ENCODE measurements at regions not wholly inside any gene's neighbourhood (a gene's known extent, or its start where the extent isn't known, plus 50 kb on each side); places are given as distances from the start of the nearest gene placed in this dataset.

GRCh38 chr18:73861771-73862170, 285.9 kb downstream of the FBXO15 start:
- DNase-seq (ENCODE audit: low read depth in 3 of 3, low spot score in 1 of 3): no peak

- no peak for DNase-seq (ENCODE audit: low read depth in 3 of 3, low spot score in 1 of 3)
Observed at GRCh38 chr18:73859837-73860397, 287.7 kb downstream of the FBXO15 start.

GRCh38 chr18:73852789-73853549, 294.7 kb downstream of the FBXO15 start:
- DNase-seq (ENCODE audit: low read depth in 3 of 3, low spot score in 1 of 3): no peak

GRCh38 chr18:73850782-73851181, 296.9 kb downstream of the FBXO15 start:
- no peak for DNase-seq (ENCODE audit: low read depth in 3 of 3, low spot score in 1 of 3)

GRCh38 chr18:73848656-73849055, 299.0 kb downstream of the FBXO15 start:
- no peak for DNase-seq (ENCODE audit: low read depth in 3 of 3, low spot score in 1 of 3)

- DNase-seq (ENCODE audit: low read depth in 3 of 3, low spot score in 1 of 3): no peak
Observed at GRCh38 chr18:73843455-73843854, 304.2 kb downstream of the FBXO15 start.

- peak in 1 of 3 donors; percentile 10 for DNase-seq (ENCODE audit: low read depth in 3 of 3, low spot score in 1 of 3)
Observed at GRCh38 chr18:73842795-73843394, 304.7 kb downstream of the FBXO15 start.

GRCh38 chr18:73841661-73842060, 306.0 kb downstream of the FBXO15 start:
- DNase-seq (ENCODE audit: low read depth in 3 of 3, low spot score in 1 of 3): no peak

- DNase-seq (ENCODE audit: low read depth in 3 of 3, low spot score in 1 of 3): no peak
Observed at GRCh38 chr18:73840319-73840945, 307.2 kb downstream of the FBXO15 start.

- DNase-seq (ENCODE audit: low read depth in 3 of 3, low spot score in 1 of 3): no peak
Observed at GRCh38 chr18:73839441-73839840, 308.2 kb downstream of the FBXO15 start.

- no peak for DNase-seq (ENCODE audit: low read depth in 3 of 3, low spot score in 1 of 3)
Observed at GRCh38 chr18:73838107-73838506, 309.5 kb downstream of the FBXO15 start.

GRCh38 chr18:73835656-73836364, 311.8 kb downstream of the FBXO15 start:
- no peak for DNase-seq (ENCODE audit: low read depth in 3 of 3, low spot score in 1 of 3)

GRCh38 chr18:73835039-73835438, 312.6 kb downstream of the FBXO15 start:
- no peak for DNase-seq (ENCODE audit: low read depth in 3 of 3, low spot score in 1 of 3)

- DNase-seq (ENCODE audit: low read depth in 3 of 3, low spot score in 1 of 3): no peak
Observed at GRCh38 chr18:73831688-73832087, 315.9 kb downstream of the FBXO15 start.

- no peak for DNase-seq (ENCODE audit: low read depth in 3 of 3, low spot score in 1 of 3)
Observed at GRCh38 chr18:73829146-73829545, 318.5 kb downstream of the FBXO15 start.

- DNase-seq (ENCODE audit: low read depth in 3 of 3, low spot score in 1 of 3): no peak
Observed at GRCh38 chr18:73827801-73828200, 319.8 kb downstream of the FBXO15 start.

- no peak for DNase-seq (ENCODE audit: low read depth in 3 of 3, low spot score in 1 of 3)
Observed at GRCh38 chr18:73826098-73826497, 321.5 kb downstream of the FBXO15 start.

GRCh38 chr18:73824671-73825070, 323.0 kb downstream of the FBXO15 start:
- DNase-seq (ENCODE audit: low read depth in 3 of 3, low spot score in 1 of 3): no peak

- no peak for DNase-seq (ENCODE audit: low read depth in 3 of 3, low spot score in 1 of 3)
Observed at GRCh38 chr18:73812423-73812822, 335.2 kb downstream of the FBXO15 start.

GRCh38 chr18:73807551-73808192, 340.0 kb downstream of the FBXO15 start:
- no peak for DNase-seq (ENCODE audit: low read depth in 3 of 3, low spot score in 1 of 3)

- no peak for DNase-seq (ENCODE audit: low read depth in 3 of 3, low spot score in 1 of 3)
Observed at GRCh38 chr18:73805991-73806390, 341.6 kb downstream of the FBXO15 start.

All from stimulated activated CD4-positive, alpha-beta T cell treated with anti-CD3 and anti-CD28 coated beads, TNF-alpha, amount 100 ng/mL, for 1 hour (primary cell).